GM19043 (cell line): ENCODE measurements at regions not wholly inside any gene's neighbourhood (a gene's known extent, or its start where the extent isn't known, plus 50 kb on each side); places are given as distances from the start of the nearest gene placed in this dataset.

ENCODE experiments used
- ATAC-seq: cut with Tn5 transposase; IDR thresholded peaks from one replicate; pipeline ENCODE4 v1.9.1; 2021; ENCODE audit warnings: low read depth; ENCODE audit not compliant: unreplicated experiment

DNA sequence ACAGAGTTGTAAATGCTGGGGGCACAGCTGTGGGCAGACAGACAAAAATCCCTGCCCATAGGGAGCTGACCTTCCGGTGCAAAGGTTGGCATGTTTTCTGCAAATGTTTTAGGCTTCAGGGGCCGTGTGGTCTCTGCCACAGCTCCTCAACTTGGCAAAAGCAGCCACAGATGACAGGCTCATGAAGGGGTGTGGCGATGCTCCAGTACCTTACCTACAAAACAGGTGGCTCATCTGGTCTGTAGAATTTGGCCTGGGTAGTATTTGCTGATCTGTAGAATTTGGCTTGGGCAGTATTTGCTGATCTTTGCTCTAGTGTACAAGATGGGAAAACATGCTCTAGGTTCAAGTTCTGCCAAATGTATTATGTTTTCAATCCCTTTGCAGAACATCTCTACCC, 283.9 kb downstream of the GADD45G start:
- no peak for ATAC-seq

GRCh38 chr9:89889865-89890264, 285.1 kb downstream of the GADD45G start:
- ATAC-seq = no peak

GRCh38 chr9:89890326-89890980, 285.6 kb downstream of the GADD45G start:
- ATAC-seq = no peak

DNA sequence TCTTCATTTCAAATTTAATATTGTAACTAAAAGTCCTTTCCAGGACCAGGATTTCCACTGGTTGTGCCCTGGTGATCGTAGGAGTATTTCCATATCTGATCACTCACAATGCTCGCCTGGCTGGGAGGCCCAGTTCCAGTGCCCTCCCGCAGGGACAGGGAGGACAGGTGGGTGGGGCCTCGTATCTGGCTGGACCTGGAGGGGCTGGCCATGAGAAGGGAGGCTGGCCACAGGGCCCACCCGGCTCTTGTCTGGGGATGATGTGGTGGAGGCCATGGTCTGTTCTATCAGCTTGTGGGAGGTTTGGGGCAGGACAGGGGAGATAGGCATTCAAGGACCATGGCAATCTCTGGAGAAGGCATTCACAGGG, 286.4 kb downstream of the GADD45G start:
- ATAC-seq = no peak

DNA sequence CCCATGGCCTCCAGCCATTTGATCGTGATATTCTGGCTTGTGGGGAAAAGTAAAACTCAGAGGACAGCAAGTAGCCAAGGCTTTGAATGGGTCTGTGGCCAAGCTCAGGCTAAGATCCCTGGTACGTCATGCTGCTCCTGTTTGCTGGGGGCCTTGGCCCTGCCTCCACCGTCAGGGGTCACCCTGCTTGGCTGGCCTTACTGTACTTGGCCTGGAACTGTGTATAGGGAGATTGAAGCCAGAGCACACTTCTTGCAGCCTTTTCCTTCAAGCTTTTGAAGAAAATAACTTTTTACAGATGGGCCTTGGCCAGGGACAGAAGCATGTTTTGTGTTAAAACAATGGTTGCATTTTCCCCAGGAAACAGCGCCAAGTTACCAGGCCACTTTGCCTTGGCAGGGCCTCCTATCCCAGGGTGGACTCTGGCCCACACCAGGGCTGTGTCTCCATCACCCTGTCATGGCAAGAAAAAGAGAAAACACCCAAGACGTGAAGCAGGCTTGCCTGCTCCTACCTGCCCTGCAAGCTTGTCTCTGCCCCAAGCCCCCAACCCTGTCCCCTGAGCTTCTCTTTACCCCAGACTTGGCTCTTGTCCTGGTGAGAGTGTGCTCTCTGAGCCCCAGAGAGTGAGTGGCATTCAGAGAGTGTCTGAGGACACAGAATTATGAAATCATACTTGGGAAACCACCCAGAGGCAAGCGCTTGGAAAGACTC, 286.9 kb downstream of the GADD45G start:
- ATAC-seq = no peak

DNA sequence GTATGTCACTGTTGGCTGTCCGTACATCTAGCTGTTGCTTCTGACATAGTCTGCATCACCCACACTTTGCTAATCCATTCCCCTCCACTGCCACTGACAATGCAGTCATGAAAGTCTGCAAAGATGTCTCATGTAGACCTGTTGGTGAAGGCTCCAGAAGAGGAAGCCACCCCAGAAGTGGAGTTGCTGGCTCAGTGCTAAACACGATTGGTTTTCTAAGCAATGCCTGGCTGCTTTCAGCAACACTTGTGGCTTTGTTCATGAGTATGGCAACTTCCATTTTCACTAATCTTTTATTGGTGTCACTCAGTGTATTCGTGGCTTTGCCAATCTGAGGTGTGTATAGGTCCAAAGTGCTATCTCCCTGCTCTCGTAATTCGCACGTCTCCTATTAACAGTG, 288.1 kb downstream of the GADD45G start:
- no peak for ATAC-seq

- ATAC-seq = no peak
These were observed 289.1 kb downstream of the GADD45G start for GRCh38 chr9:89893886-89894285.

GRCh38 chr9:89896806-89897340, 292.1 kb downstream of the GADD45G start:
- no peak for ATAC-seq

DNA sequence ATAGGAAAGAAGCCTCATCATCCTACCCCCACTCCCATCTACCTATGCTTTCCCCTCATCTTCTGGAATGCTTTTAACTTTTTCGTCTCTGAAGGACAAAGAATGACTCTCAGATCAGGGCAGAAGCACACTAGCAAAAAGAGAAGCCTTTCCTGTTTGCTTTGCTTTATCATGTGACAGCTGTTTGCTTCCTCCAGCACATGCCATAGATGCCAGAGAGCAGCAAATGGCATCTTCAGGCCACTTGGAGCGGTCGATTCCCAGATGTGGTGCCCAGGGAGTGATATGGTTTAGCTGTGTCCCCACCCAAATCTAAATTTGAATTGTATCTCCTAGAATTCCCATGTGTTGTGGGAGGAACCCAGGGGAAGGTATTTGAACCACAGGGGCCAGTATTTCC, 294.8 kb downstream of the GADD45G start:
- ATAC-seq = no peak

- no peak for ATAC-seq
These were observed 297.1 kb downstream of the GADD45G start for GRCh38 chr9:89901920-89902319.

DNA sequence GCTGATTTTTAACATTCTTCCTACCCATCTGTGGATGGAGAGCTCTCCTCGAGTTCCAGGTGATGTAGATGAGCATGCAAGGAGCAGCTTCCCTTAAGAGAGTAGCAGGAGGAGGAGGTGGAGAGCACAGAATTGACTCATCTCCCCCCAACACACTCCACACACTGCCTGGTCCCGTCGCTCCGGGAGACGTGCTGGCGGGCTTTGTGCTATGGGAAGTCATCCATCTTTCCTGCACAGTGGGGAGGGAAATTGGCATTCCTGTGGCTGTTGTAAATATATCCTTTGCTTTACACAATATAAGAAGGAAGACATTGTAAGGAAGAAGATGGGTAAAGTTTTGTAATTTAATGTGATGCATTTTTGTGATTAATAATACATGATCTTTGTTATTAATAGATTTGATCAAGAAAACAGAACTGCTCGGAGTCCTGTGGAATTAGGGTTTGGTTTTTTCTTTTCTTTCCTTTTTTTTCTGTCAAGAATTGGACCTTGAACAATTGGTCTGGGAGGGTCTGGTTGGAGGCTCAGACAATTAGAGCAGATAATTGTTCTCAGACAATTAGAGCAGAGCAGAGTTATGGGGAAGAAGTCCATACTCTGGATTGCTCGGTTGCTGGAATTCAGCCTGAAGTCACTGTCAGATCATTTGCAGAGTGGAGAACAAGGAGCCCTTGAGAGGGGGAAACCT, 297.8 kb downstream of the GADD45G start:
- ATAC-seq = no peak

- no peak for ATAC-seq
These were observed 298.3 kb downstream of the GADD45G start for GRCh38 chr9:89903141-89903475.

- ATAC-seq = no peak
These were observed 301.0 kb downstream of the GADD45G start for GRCh38 chr9:89905606-89906338.

GRCh38 chr9:89911721-89912604, 307.2 kb downstream of the GADD45G start:
- no peak for ATAC-seq

DNA sequence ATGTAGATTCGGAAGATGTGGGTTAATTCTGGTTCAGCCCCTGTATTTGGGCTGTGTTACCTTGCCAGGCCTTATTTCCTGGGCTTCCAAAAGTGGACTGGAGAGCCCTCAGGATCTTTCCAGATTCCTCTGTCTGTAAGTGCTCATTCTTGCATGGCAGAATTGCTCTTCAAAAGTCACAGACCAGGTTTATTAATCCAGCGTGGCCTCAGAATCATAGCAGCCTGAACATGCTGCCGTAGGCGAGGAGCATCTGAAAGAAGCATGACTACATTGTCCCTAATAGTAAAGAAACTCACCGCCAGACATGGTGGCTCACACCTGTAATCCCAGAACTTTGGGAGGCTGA, 307.8 kb downstream of the GADD45G start:
- ATAC-seq = no peak

DNA sequence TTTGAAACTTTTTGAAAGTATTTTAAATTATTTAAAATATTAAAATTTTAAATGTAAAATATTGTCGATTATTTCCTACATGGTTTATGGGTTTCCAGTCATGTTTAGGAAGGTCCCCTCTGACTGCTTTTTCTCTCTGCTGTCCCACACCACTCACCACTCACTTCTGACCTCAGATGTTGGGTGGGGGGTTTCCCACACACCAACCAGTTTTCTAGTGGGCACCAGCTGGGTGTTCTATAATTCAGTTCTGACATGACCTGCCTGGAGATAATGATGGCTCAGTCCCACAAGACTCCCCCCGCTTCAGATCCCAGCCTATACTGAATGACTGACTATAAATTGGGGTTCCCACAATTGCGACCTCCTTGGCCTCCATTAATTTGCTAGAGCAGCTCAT, 310.4 kb downstream of the GADD45G start:
- ATAC-seq = no peak

DNA sequence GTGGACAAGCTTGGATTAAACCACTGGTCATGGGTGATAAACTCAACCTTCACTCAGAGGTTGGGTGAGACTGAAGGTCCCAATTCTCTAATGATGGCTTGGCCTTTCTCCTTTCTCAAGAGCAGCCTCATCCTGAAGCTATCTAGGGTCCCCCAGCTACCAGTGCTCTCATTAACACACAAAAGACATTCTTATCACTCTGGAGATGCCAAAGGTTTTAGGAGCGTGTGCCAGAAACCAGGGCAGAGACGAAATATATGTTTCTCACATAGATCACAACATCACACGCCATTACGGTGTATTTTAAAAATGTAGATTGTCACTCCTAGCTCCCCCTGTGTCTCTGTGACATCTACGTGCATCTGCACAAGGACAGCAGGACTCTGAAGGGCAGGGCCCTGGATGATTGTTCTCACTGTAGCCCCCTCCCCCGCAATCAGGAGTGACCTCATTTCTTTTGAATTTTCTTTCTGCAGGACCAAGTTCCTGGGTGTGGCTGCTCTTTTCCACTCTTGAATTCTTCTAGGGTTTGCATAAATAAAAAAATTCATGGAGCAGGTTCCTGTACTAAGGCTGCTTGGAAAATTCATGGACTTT, 311.3 kb downstream of the GADD45G start:
- ATAC-seq = no peak

DNA sequence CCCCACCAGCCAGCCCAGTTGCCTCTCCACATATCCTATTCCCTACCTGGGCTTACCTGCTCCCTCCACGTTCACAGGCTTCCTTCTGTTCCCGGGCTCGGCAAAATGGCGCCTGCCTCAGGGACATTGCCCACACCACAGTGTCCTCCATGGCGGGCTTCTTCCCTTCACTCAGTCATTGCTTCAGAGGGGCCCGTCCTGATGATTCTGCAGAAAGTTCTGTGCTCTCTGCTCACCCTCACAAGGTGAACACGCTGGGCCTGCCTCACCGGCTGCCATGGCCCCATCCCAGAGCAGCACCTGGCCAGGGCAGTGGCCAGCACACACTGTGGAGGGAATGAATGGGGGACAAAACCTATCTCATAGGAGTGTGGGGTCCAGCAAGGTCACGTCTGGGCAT, 313.0 kb downstream of the GADD45G start:
- no peak for ATAC-seq

DNA sequence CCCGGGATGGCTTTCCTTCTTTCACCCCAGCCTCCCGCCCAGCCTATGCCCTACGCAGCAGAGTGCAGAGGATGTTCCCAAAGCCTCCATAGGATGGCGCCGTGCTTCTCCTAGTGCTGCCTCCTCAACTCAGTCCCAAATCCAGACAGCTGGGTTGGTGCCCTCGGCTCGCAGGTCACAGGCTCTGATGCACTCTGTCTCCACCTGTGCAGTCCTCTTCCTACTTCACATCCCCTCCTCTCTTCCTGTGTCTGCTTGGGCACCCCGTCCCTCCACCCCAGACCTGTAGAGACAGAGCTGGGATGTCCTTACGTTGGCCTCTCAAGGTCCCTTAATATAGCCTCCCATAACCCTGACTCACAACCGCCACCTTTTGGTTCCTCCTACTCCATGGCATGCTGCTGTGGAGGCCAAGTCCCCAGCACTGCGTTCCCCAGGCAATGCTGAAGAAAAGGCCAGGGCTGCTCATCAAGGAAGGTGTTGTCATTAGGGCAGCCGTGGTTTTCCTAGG, 314.4 kb downstream of the GADD45G start:
- no peak for ATAC-seq

- no peak for ATAC-seq
These were observed 315.3 kb downstream of the GADD45G start for GRCh38 chr9:89920131-89920530.
